DOHH2 (cell line): ENCODE measurements at regions not wholly inside any gene's neighbourhood (a gene's known extent, or its start where the extent isn't known, plus 50 kb on each side); places are given as distances from the start of the nearest gene placed in this dataset.

Experiments used
- CTCF ChIP-seq: fragments of 200-600 bp; sonication (generic); IDR thresholded peaks from one replicate; pipeline ENCODE4 v1.5.1; 2014; ENCODE audit warnings: antibody characterized with exemption, mild to moderate bottlenecking, low read depth, low read length; ENCODE audit not compliant: poor library complexity, severe bottlenecking
- EZH2phosphoT487 ChIP-seq: fragments of 200-600 bp; sonication (generic); IDR thresholded peaks from 2 replicates; pipeline ENCODE4 v1.6.1; 2017; ENCODE audit warnings: borderline replicate concordance, mild to moderate bottlenecking, antibody characterized with exemption, low read length, moderate library complexity, mixed read lengths

GRCh38 chr16:79501446-79501845, 99.1 kb downstream of the MAF start:
- TF ChIP-seq EZH2phosphoT487 (no peak), CTCF (no peak)
